Tibial artery (tissue), 4 donors: ENCODE measurements at regions not wholly inside any gene's neighbourhood (a gene's known extent, or its start where the extent isn't known, plus 50 kb on each side); places are given as distances from the start of the nearest gene placed in this dataset.
A peak's percentile ranks its signal among the peaks of the same experiment; 100 is the strongest.

Source experiments
- DNase-seq, 2 donors: peaks; one replicate each; pipeline ENCODE4 v3.0.0-alpha.2; 2019
- H3K27ac ChIP-seq, 2 donors: fragments of 200-600 bp; sonication (generic) in 1 of 2; 1 replicate in 1 of 2; 2 replicates in 1 of 2; pipeline ENCODE4 v1.5.1; 2018 to 2019; ENCODE audit warnings: mild to moderate bottlenecking in 1 of 2
- H3K27me3 ChIP-seq, 2 donors: fragments of 200-600 bp; sonication (generic) in 1 of 2; one replicate each; pipeline versions ENCODE4 v1.5.1 to v1.6.0; 2016 to 2019
- H3K36me3 ChIP-seq, 3 donors: fragments of 200-600 bp; sonication (generic) in 2 of 3; one replicate each; pipeline ENCODE4 v1.5.1; 2016 to 2019; ENCODE audit warnings: mild to moderate bottlenecking in 2 of 3
- H3K4me1 ChIP-seq, 4 donors: fragments of 200-600 bp; sonication (generic) in 2 of 4; 1 replicate in 3 of 4; 2 replicates in 1 of 4; pipeline ENCODE4 v1.5.1; 2016 to 2019
- H3K4me3 ChIP-seq, 2 donors: fragments of 200-600 bp; sonication (generic) in 1 of 2; 1 replicate in 1 of 2; 2 replicates in 1 of 2; pipeline ENCODE4 v1.5.1; 2018 to 2019; ENCODE audit warnings: mild to moderate bottlenecking in 2 of 2
- H3K9me3 ChIP-seq, 3 donors: fragments of 200-600 bp; sonication (generic) in 1 of 3; one replicate each; pipeline ENCODE4 v1.5.1; 2016 to 2019
- intact Hi-C: fragments of 100-400 bp; cut with DNase I; formaldehyde crosslinking; loops from one replicate; pipeline ENCODE4 v1.15.0; 2023; ENCODE audit warnings: low total_unique reads
- TF ChIP-seq, protein P1 (sequence below), 2 experiments: fragments of 200-600 bp in 1 of 2; fragments of 450-650 bp in 1 of 2; IDR thresholded peaks; one replicate each; pipeline ENCODE4 v1.5.1; 2017 to 2019; ENCODE audit warnings: antibody characterized with exemption in 2 of 2, mild to moderate bottlenecking in 1 of 2, moderate library complexity in 1 of 2

- H3K36me3 ChIP-seq: no peaks in the 10 kb centered on the region
- peaks cover 0 to 29% (median 4%) of the 10 kb centered on the region in 4 donors for H3K4me1 ChIP-seq
- TF ChIP-seq, protein P1, sequence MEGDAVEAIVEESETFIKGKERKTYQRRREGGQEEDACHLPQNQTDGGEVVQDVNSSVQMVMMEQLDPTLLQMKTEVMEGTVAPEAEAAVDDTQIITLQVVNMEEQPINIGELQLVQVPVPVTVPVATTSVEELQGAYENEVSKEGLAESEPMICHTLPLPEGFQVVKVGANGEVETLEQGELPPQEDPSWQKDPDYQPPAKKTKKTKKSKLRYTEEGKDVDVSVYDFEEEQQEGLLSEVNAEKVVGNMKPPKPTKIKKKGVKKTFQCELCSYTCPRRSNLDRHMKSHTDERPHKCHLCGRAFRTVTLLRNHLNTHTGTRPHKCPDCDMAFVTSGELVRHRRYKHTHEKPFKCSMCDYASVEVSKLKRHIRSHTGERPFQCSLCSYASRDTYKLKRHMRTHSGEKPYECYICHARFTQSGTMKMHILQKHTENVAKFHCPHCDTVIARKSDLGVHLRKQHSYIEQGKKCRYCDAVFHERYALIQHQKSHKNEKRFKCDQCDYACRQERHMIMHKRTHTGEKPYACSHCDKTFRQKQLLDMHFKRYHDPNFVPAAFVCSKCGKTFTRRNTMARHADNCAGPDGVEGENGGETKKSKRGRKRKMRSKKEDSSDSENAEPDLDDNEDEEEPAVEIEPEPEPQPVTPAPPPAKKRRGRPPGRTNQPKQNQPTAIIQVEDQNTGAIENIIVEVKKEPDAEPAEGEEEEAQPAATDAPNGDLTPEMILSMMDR (IDR thresholded peaks at IDR 0.05): no peak
- H3K27me3 ChIP-seq: no peaks in the 10 kb centered on the region
- H3K27ac ChIP-seq: no peak overlapping the region
- H3K9me3 ChIP-seq: no peaks in the 10 kb centered on the region
- no peak for DNase-seq
- H3K4me3 ChIP-seq: no peak overlapping the region
- intact Hi-C loops: no loop called here
Observed at GRCh38 chr18:34942276-34942675, 98.9 kb upstream of the MAPRE2 start.

- Histone ChIP-seq H3K36me3 (no peaks in the 10 kb centered on the region), H3K4me1 (peaks cover 0 to 33% (median 4%) of the 10 kb centered on the region in 4 donors), H3K4me3 (no peak overlapping the region), H3K27ac (peak overlapping the region in 1 of 2 donors; percentile 1), H3K27me3 (no peaks in the 10 kb centered on the region), H3K9me3 (no peaks in the 10 kb centered on the region)
- DNase-seq: no peak
- TF ChIP-seq, protein P1 (IDR thresholded peaks at IDR 0.05): no peak
- intact Hi-C loops: no loop called here
Observed at GRCh38 chr18:34942975-34943374, 98.2 kb upstream of the MAPRE2 start.

DNA sequence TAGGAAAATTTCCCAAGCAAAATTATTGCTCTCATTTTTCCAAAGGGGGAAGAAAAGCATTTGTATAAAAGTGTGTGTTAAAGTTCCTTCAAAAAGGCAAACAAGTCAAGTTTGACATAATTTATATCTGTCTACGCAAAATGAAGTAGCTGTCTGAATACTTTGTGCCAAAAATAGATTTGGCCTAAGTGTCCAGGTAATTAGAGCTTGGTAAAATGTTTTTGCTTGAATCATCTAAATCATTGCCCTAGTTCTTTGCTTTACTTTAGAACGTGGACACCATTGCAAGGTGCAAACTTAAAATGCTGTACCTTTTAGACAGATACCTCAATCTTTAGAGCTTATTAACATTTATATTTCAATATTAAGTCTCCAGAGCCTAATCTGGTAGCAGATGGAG lies 97.6 kb upstream of the MAPRE2 start:
- H3K27ac ChIP-seq: peak overlapping the region; percentile 1 to 23

DNA sequence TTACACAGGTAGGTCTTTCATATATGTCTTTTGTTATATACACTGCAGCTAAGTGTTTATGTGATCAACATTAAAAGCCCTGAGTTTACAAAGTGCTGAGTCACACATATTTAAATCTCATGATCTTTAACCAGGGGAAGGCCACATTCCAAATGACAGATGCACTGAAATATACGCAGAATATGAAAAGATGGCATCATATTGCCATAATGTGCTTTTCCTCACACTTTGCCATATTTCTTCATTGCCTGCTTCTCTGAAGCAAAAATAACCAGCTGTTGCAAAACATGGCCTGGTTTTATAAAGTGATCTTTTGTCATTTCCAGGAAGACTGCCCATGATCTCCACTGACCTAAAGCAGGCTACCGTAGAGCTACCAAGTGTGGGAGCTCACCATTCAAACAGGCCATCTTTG lies 93.5 kb upstream of the MAPRE2 start:
- Histone ChIP-seq H3K4me1 (peaks cover 0 to 26% (median 4%) of the 10 kb centered on the region in 4 donors), H3K27ac (no peak overlapping the region), H3K4me3 (no peak overlapping the region), H3K9me3 (no peaks in the 10 kb centered on the region), H3K27me3 (no peaks in the 10 kb centered on the region), H3K36me3 (no peaks in the 10 kb centered on the region)
- DNase-seq: no peak
- TF ChIP-seq, protein P1 (IDR thresholded peaks at IDR 0.05): no peak
- intact Hi-C loops: no loop called here

More for the DNA sequence above, 97.6 kb upstream of the MAPRE2 start:
- intact Hi-C loops: no loop called here
- peaks cover 0 to 33% (median 4%) of the 10 kb centered on the region in 4 donors for H3K4me1 ChIP-seq
- no peaks in the 10 kb centered on the region for H3K9me3 ChIP-seq
- TF ChIP-seq, protein P1 (IDR thresholded peaks at IDR 0.05): no peak
- no peaks in the 10 kb centered on the region for H3K27me3 ChIP-seq
- no peak overlapping the region for H3K4me3 ChIP-seq
- no peak for DNase-seq
- H3K36me3 ChIP-seq: no peaks in the 10 kb centered on the region

DNA sequence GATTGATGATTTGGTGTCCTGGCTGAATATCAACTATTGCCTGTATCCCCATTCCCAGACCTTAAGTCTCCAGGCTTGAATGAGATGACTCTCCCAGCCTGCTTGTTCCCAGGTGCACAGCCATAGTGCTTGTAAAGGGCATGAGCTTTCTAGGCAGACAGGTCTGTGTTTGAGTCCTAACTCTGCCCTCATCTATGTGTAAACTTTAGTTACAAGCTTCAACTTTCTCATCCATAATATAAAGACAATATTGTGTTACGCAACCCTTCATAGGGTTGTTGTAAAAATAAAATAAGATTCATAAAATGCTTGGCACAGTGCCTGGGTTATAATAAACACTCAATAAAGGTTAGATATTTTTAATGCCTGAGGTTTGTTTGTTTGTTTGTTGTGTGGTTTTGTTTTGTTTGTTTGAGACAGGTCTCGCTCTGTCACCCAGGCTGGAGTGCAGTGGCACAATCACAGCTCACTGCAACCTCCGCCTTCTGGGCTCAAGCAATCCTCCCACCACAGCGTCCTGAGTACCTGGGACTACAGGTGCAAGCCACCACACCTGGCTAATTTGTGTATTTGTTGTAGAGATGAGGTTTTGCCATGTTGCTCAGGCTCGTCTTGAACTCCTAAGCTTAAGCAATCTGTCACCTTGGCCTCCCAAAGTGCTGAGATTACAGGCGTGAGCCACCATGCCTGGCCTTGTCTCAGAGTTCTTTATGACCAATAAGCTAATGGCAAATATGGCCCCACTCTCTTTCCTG lies 89.4 kb upstream of the MAPRE2 start:
- TF ChIP-seq, protein P1 (IDR thresholded peaks at IDR 0.05): no peak
- no peak for DNase-seq
- no peaks in the 10 kb centered on the region for H3K36me3 ChIP-seq
- H3K9me3 ChIP-seq: no peaks in the 10 kb centered on the region
- H3K4me3 ChIP-seq: no peak overlapping the region
- peaks cover 0 to 12% (median 2%) of the 10 kb centered on the region in 4 donors for H3K4me1 ChIP-seq
- H3K27me3 ChIP-seq: no peaks in the 10 kb centered on the region
- intact Hi-C loops: no loop called here
- H3K27ac ChIP-seq: no peak overlapping the region
